ENCODE measurements at regions not wholly inside any gene's neighbourhood (a gene's known extent, or its start where the extent isn't known, plus 50 kb on each side); places are given as distances from the start of the nearest gene placed in this dataset.
"Not testable (repeated sequence)": the region's sequence is repeated elsewhere in the genome, so short reads cannot be mapped to it uniquely, and the experiment has no call there.

GRCh38 chr14:44612002-44612401 is 104.9 kb upstream of the FSCB start:
- DNase-seq = no peak

DNA sequence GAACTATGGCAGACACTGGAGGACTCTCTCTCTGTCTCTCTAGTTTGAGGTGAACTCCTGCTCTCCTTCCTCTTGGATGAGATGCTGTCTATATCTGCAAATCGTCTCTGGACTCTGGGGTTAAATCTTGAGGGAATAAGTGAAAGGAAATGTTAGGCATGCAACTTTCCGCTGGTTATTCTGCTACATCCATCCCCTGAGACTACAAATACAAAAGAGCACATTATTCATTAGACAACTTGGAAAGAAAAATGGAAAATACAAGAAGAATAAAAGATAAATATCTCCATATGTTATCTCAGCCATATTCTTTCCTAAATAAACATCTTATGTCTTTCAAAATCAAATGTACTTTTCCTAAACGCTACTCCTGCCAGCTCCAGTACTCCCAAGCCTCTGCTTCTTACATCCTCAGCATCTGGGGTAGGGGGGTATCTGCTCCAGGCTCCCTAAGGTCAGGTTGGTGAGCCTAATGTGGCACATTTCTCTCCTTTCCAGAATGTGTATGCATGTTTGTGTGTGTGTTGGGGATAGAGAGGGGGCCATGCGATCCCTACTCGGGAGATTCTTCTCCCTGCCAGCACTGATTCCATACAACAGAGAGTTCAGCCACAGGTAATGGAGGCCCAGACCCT is 102.9 kb upstream of the FSCB start:
- DNase-seq = no peak

- DNase-seq = no peak
These were observed 102.1 kb upstream of the FSCB start for GRCh38 chr14:44609201-44609600.

GRCh38 chr14:44607701-44608100 is 100.6 kb upstream of the FSCB start:
- no peak for DNase-seq

- DNase-seq = no peak
These were observed 99.5 kb upstream of the FSCB start for GRCh38 chr14:44606576-44606975.

- not testable (repeated sequence) for DNase-seq
These were observed 94.2 kb upstream of the FSCB start for GRCh38 chr14:44601266-44601665.

GRCh38 chr14:44589180-44589579 is 82.1 kb upstream of the FSCB start:
- no peak for DNase-seq

GRCh38 chr14:44586910-44587309 is 79.8 kb upstream of the FSCB start:
- DNase-seq = no peak

- DNase-seq = no peak
These were observed 69.3 kb upstream of the FSCB start for GRCh38 chr14:44576356-44576755.

DNA sequence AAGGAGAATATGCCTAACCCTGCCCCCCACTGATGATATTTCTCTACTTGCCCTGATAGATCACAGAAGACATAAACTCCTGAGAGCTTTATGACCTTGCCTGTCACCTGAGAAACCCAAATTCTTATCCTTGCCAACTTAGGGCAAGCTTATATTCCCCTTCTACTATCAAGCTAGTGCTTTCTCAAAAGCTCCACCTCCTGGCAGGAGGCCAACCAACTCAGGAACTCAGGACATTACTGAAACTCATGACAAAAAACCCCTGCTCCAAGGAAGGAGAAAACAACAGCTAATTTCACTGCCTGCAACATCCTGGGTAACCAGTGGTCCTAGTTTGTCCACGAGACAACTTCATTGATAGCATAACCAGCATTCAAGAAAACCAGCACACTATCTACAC is 60.9 kb upstream of the FSCB start:
- DNase-seq = no peak

- DNase-seq = no peak
These were observed 58.9 kb upstream of the FSCB start for GRCh38 chr14:44565968-44566367.

DNA sequence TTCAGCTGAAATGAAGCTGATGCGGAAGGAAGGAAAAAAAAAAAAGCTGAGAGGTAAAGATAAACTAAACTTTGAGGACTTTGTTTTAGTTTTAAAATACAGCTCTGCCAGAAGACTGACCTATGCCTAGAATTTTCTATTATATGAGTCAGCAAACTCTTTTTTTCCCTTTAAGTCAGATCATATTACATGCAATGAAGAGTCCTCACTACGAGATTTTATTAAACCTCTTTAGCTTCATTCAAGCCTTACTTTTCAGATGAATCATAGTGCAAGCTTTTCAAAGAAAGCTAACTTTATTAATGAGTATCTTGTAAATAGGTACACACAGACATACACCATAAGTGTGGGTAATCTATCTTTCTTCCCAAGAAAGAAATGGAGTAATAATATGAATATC is 57.8 kb upstream of the FSCB start:
- no peak for DNase-seq

Data from CD4-positive, alpha-beta T cell treated with Interleukin-4 for 1 hour (primary cell).